ENCODE measurements at regions not wholly inside any gene's neighbourhood (a gene's known extent, or its start where the extent isn't known, plus 50 kb on each side); places are given as distances from the start of the nearest gene placed in this dataset.

DNA sequence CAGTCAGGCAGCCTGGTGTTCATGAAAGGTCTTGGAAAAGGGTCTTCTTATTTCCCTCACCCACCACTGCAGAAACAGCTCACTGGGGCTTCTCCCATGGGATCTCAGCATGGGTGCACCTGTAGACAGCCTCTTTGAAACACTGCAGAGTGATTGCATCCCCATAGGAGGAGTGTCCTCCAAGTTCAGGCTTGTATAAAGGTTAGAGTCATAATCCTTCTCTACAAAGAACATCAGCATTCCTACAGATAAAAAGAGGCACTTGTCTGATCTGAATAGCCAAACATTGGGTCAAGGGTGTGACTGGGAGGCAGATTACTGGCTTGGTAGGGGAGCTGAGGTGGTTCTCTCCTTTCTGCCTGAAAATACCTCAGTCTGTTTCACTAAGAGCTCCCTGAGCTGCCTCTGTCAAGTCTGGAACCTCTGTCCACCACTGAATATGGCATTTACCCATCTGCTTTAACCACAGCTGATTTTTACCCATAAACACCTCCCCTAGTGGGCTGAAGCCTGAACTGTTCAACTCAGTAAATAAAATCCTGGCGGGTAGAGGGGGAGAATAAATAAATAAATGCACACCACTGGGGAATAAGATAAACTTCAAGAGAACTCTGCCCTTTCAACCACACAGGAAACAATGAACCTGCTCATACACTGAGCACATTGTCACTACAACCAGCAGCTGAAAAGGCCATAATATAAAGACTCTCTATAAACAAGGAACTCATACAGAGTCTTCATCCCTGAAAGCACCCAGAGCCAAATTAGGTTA is 120.7 kb upstream of the SCAF11 start:
- ATAC-seq (ENCODE audit: low read depth) (no peak), DNase-seq (no peak)
- H3K56ac ChIP-seq (ENCODE audit: extremely low read depth, insufficient read depth, low read length), result no peak overlapping the region
- H4K91ac ChIP-seq (ENCODE audit: insufficient read depth, low read depth, low read length), result no peak overlapping the region
- H3K36me3 ChIP-seq (ENCODE audit: control insufficient read depth, insufficient read depth, low read length), result no peaks in the 10 kb centered on the region
- TF ChIP-seq USF2 (IDR thresholded peaks at IDR 0.05; ENCODE audit: low read depth, low read length) (no peak), BHLHE40 (IDR thresholded peaks at IDR 0.05; ENCODE audit: low read depth, low read length) (no peak), FOS (IDR thresholded peaks at IDR 0.05; ENCODE audit: low read depth, low read length) (no peak), ELK1 (IDR thresholded peaks at IDR 0.05; ENCODE audit: borderline replicate concordance, low read depth, low read length) (no peak), MXI1 (IDR thresholded peaks at IDR 0.05; ENCODE audit: borderline replicate concordance, low read depth, low read length) (no peak), CEBPB (IDR thresholded peaks at IDR 0.05; ENCODE audit: low read depth, low read length) (no peak), SMC3 (IDR thresholded peaks at IDR 0.05; ENCODE audit: low read depth, low read length) (no peak), RAD21 (IDR thresholded peaks at IDR 0.05; ENCODE audit: low read length) (no peak), POLR2A (IDR thresholded peaks at IDR 0.05; ENCODE audit: low read depth, low read length) (no peak), RCOR1 (IDR thresholded peaks at IDR 0.05; ENCODE audit: insufficient replicate concordance, low read length) (no peak), MAFK (IDR thresholded peaks at IDR 0.05; ENCODE audit: low read depth, low read length) (no peak), CHD1 (IDR thresholded peaks at IDR 0.05; ENCODE audit: low read depth, low read length) (no peak)
- TF ChIP-seq, protein P1, sequence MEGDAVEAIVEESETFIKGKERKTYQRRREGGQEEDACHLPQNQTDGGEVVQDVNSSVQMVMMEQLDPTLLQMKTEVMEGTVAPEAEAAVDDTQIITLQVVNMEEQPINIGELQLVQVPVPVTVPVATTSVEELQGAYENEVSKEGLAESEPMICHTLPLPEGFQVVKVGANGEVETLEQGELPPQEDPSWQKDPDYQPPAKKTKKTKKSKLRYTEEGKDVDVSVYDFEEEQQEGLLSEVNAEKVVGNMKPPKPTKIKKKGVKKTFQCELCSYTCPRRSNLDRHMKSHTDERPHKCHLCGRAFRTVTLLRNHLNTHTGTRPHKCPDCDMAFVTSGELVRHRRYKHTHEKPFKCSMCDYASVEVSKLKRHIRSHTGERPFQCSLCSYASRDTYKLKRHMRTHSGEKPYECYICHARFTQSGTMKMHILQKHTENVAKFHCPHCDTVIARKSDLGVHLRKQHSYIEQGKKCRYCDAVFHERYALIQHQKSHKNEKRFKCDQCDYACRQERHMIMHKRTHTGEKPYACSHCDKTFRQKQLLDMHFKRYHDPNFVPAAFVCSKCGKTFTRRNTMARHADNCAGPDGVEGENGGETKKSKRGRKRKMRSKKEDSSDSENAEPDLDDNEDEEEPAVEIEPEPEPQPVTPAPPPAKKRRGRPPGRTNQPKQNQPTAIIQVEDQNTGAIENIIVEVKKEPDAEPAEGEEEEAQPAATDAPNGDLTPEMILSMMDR (conservative IDR thresholded peaks at IDR 0.05; ENCODE audit: low read depth, low read length), result no peak
- H2BK5ac ChIP-seq (ENCODE audit: low read depth, low read length, poor library complexity, severe bottlenecking), result no peak overlapping the region
- H3K79me1 ChIP-seq (ENCODE audit: low read depth in 1 of 2, low read length in 2 of 2), result no peaks in the 10 kb centered on the region
- intact Hi-C loops (cut with micrococcal nuclease), result no loop called here
- H3K23ac ChIP-seq (ENCODE audit: low read depth, low read length), result no peak overlapping the region
- no peak overlapping the region for H4K8ac ChIP-seq (ENCODE audit: low read depth in 2 of 2, low read length in 2 of 2)
- no peak overlapping the region for H3K4me3 ChIP-seq (ENCODE audit: insufficient read depth, low read depth, low read length)
- BruUV-seq (replicated peaks), result no TSS peak
- H3K27me3 ChIP-seq (ENCODE audit: control insufficient read depth, insufficient read depth, low read length), result peaks cover 2% of the 10 kb centered on the region; the same call in 1 of the 2 replicates
- ChIA-PET POLR2A (ENCODE audit: unreplicated experiment) (no interaction called here), CTCF (interaction anchor here (1.0 kb wide), 1 partner anchor 14 kb away, joined by 5 read pairs; no protein-coding TSS in a partner anchor)
- no peak overlapping the region for H2BK20ac ChIP-seq (ENCODE audit: low read depth, low read length)
- H3K9me1 ChIP-seq (ENCODE audit: insufficient read depth, low read length), result no peaks in the 10 kb centered on the region
- no peak overlapping the region for H2AK9ac ChIP-seq (replicated peaks; ENCODE audit: low read depth, low read length, poor library complexity)
- H3K4ac ChIP-seq (ENCODE audit: low read depth, low read length), result no peak overlapping the region
- no peaks in the 10 kb centered on the region for H3K4me1 ChIP-seq (ENCODE audit: control insufficient read depth, insufficient read depth, low read length)
- dilution Hi-C loops (cut with HindIII; ENCODE audit: low sequenced_read_pairs, unreplicated experiment), result no loop called here
- H3K4me2 ChIP-seq (ENCODE audit: low read depth, low read length), result no peak overlapping the region
- in situ Hi-C loops (cut with MboI; ENCODE audit: low sequenced_read_pairs), result no loop called here
- H3K18ac ChIP-seq (ENCODE audit: low read depth, low read length), result no peak overlapping the region
- H2AK5ac ChIP-seq (ENCODE audit: low read depth, low read length), result no peak overlapping the region
- no peaks in the 10 kb centered on the region for H4K20me1 ChIP-seq (ENCODE audit: insufficient read depth, low read length)
- H3K9me3 ChIP-seq (ENCODE audit: control insufficient read depth, insufficient read depth, low read length), result 0 out of 2 replicates have a peak, but pooled peaks cover under 1% of the 10 kb centered on the region
- WGBS, 2 experiments (ENCODE audit: extremely low coverage in 2 of 2, insufficient read length in 1 of 2), result no CpG with 5 or more reads among the region's 1 CpG
- no peak overlapping the region for H3K9ac ChIP-seq (ENCODE audit: low read depth, low read length)
- no peak overlapping the region for H2BK15ac ChIP-seq (ENCODE audit: low read depth, low read length)
- no peak overlapping the region for H2AFZ ChIP-seq (replicated peaks; ENCODE audit: low read length, poor library complexity)
- no peak overlapping the region for H3K27ac ChIP-seq (ENCODE audit: insufficient read depth, low read length)
- H3K14ac ChIP-seq (replicated peaks; ENCODE audit: low read depth, low read length), result no peak overlapping the region
- no peak overlapping the region for H4K5ac ChIP-seq (ENCODE audit: low read depth, low read length)
- H2BK120ac ChIP-seq (ENCODE audit: low read depth, low read length), result no peak overlapping the region
